ENCODE measurements at regions not wholly inside any gene's neighbourhood (a gene's known extent, or its start where the extent isn't known, plus 50 kb on each side); places are given as distances from the start of the nearest gene placed in this dataset.
A peak's percentile ranks its signal among the peaks of the same experiment; 100 is the strongest.

DNA sequence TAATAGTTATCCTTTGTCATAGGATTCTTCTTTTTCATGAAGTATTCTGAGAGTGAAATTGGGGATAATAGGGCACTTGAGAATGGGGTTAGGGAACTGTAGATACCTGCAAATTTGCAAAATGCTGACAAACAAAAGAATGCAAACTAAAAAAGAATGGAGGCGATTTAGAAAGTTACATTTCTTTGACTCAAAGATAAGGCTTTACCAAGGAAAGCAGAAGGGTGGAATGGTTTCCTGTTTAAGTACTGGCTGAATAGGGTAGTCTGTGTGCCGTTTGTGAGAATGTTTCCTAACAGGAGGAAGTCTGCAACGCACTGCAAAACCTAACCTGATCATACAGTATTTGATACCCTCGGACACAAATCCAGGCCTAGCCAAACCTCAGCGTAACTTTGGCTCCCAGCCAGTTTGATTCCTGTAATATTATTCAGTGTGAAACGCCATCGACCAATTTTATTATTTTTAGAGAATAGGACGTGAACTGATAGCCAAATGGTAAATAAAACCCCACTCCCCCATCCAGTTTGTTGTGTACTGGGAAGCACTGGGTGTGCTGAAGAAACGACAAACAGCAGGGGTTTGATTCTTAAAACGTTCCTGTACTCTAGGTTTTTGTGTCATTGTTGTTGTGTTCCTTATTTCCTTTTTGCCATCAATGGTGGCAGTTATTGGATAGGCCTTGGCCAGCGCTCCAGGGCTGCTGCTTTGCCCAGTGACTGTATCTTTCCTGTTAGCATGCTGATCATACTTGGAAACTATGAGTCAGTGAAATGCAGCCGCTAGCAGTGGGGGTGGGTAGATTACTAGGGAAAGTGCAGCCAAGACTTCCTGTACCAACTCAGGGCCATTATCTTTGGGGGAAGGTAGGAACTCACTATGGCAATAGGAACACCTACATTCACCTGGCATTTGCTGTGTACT is 148.0 kb upstream of the TBL1XR1 start (continued):
- TF ChIP-seq, protein P1, sequence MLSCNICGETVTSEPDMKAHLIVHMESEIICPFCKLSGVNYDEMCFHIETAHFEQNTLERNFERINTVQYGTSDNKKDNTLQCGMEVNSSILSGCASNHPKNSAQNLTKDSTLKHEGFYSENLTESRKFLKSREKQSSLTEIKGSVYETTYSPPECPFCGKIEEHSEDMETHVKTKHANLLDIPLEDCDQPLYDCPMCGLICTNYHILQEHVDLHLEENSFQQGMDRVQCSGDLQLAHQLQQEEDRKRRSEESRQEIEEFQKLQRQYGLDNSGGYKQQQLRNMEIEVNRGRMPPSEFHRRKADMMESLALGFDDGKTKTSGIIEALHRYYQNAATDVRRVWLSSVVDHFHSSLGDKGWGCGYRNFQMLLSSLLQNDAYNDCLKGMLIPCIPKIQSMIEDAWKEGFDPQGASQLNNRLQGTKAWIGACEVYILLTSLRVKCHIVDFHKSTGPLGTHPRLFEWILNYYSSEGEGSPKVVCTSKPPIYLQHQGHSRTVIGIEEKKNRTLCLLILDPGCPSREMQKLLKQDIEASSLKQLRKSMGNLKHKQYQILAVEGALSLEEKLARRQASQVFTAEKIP (CRISPR knock-in tag; IDR thresholded peaks at IDR 0.05; ENCODE audit: borderline replicate concordance) = no peak
- TF ChIP-seq NFYC (CRISPR knock-in tag; IDR thresholded peaks at IDR 0.05) (no peak), ZNF232 (CRISPR knock-in tag; IDR thresholded peaks at IDR 0.05; ENCODE audit: borderline replicate concordance) (no peak), SIN3A (IDR thresholded peaks at IDR 0.05; ENCODE audit: borderline replicate concordance, low read depth, low read length) (no peak), MZF1 (CRISPR knock-in tag; IDR thresholded peaks at IDR 0.05; ENCODE audit: borderline replicate concordance) (no peak), CBX5 (CRISPR knock-in tag; IDR thresholded peaks at IDR 0.05; ENCODE audit: borderline replicate concordance) (peak; percentile 51; the same call in 1 of the 2 replicates), ZBTB1 (CRISPR knock-in tag; IDR thresholded peaks at IDR 0.05; ENCODE audit: borderline replicate concordance) (no peak), MIER3 (CRISPR knock-in tag; IDR thresholded peaks at IDR 0.05; ENCODE audit: borderline replicate concordance) (no peak), BHLHE40 (IDR thresholded peaks at IDR 0.05; ENCODE audit: low read length) (no peak), ZNF207 (IDR thresholded peaks at IDR 0.05; ENCODE audit: borderline replicate concordance) (no peak), KMT2B (CRISPR knock-in tag; IDR thresholded peaks at IDR 0.05) (0 out of 2 replicates have a peak, but pooled peaks have one; percentile 44), FOXA1 (IDR thresholded peaks at IDR 0.05) (no peak), FOXA1 (CRISPR knock-in tag; IDR thresholded peaks at IDR 0.05) (0 out of 2 replicates have a peak, but pooled peaks have one; percentile 15), ZNF354B (CRISPR knock-in tag; IDR thresholded peaks at IDR 0.05) (no peak)
- TF ChIP-seq, protein P2, sequence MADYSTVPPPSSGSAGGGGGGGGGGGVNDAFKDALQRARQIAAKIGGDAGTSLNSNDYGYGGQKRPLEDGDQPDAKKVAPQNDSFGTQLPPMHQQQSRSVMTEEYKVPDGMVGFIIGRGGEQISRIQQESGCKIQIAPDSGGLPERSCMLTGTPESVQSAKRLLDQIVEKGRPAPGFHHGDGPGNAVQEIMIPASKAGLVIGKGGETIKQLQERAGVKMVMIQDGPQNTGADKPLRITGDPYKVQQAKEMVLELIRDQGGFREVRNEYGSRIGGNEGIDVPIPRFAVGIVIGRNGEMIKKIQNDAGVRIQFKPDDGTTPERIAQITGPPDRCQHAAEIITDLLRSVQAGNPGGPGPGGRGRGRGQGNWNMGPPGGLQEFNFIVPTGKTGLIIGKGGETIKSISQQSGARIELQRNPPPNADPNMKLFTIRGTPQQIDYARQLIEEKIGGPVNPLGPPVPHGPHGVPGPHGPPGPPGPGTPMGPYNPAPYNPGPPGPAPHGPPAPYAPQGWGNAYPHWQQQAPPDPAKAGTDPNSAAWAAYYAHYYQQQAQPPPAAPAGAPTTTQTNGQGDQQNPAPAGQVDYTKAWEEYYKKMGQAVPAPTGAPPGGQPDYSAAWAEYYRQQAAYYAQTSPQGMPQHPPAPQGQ (CRISPR knock-in tag; IDR thresholded peaks at IDR 0.05; ENCODE audit: borderline replicate concordance) = no peak
- TF ChIP-seq, protein P3, sequence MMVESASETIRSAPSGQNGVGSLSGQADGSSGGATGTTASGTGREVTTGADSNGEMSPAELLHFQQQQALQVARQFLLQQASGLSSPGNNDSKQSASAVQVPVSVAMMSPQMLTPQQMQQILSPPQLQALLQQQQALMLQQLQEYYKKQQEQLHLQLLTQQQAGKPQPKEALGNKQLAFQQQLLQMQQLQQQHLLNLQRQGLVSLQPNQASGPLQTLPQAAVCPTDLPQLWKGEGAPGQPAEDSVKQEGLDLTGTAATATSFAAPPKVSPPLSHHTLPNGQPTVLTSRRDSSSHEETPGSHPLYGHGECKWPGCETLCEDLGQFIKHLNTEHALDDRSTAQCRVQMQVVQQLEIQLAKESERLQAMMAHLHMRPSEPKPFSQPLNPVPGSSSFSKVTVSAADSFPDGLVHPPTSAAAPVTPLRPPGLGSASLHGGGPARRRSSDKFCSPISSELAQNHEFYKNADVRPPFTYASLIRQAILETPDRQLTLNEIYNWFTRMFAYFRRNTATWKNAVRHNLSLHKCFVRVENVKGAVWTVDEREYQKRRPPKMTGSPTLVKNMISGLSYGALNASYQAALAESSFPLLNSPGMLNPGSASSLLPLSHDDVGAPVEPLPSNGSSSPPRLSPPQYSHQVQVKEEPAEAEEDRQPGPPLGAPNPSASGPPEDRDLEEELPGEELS (CRISPR knock-in tag; IDR thresholded peaks at IDR 0.05) = peak; percentile 68
- TF ChIP-seq, protein P4, sequence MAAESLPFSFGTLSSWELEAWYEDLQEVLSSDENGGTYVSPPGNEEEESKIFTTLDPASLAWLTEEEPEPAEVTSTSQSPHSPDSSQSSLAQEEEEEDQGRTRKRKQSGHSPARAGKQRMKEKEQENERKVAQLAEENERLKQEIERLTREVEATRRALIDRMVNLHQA (CRISPR knock-in tag; IDR thresholded peaks at IDR 0.05) = no peak
- TF ChIP-seq, protein P5, sequence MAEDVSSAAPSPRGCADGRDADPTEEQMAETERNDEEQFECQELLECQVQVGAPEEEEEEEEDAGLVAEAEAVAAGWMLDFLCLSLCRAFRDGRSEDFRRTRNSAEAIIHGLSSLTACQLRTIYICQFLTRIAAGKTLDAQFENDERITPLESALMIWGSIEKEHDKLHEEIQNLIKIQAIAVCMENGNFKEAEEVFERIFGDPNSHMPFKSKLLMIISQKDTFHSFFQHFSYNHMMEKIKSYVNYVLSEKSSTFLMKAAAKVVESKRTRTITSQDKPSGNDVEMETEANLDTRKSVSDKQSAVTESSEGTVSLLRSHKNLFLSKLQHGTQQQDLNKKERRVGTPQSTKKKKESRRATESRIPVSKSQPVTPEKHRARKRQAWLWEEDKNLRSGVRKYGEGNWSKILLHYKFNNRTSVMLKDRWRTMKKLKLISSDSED (CRISPR knock-in tag; IDR thresholded peaks at IDR 0.05) = no peak
- TF ChIP-seq, protein P6, sequence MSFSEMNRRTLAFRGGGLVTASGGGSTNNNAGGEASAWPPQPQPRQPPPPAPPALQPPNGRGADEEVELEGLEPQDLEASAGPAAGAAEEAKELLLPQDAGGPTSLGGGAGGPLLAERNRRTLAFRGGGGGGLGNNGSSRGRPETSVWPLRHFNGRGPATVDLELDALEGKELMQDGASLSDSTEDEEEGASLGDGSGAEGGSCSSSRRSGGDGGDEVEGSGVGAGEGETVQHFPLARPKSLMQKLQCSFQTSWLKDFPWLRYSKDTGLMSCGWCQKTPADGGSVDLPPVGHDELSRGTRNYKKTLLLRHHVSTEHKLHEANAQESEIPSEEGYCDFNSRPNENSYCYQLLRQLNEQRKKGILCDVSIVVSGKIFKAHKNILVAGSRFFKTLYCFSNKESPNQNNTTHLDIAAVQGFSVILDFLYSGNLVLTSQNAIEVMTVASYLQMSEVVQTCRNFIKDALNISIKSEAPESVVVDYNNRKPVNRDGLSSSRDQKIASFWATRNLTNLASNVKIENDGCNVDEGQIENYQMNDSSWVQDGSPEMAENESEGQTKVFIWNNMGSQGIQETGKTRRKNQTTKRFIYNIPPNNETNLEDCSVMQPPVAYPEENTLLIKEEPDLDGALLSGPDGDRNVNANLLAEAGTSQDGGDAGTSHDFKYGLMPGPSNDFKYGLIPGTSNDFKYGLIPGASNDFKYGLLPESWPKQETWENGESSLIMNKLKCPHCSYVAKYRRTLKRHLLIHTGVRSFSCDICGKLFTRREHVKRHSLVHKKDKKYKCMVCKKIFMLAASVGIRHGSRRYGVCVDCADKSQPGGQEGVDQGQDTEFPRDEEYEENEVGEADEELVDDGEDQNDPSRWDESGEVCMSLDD (CRISPR knock-in tag; IDR thresholded peaks at IDR 0.05; ENCODE audit: borderline replicate concordance) = no peak
